ENCODE measurements at regions not wholly inside any gene's neighbourhood (a gene's known extent, or its start where the extent isn't known, plus 50 kb on each side); places are given as distances from the start of the nearest gene placed in this dataset.

DNA sequence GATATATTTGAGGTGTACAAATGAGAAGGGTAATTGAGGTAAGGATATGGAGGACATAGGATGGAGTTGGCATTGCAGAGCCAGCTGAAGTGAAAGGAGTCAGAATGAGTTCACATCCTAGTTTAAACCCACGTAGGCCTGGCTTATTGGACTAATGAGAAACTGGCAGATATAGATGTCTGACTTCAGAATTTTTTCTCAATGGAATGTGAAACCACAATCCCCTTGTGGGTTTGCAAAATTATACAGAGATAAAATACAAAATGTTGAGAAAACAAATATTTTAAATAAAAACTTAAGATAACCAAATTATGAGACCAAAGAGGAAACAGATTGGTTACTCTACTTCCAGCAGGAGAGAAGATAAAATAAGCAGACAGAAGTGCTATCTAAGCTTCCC lies 277.4 kb upstream of the LRRC7 start:
- TF ChIP-seq POLR2A (IDR thresholded peaks at IDR 0.05) = no peak
- TF ChIP-seq, protein P1, sequence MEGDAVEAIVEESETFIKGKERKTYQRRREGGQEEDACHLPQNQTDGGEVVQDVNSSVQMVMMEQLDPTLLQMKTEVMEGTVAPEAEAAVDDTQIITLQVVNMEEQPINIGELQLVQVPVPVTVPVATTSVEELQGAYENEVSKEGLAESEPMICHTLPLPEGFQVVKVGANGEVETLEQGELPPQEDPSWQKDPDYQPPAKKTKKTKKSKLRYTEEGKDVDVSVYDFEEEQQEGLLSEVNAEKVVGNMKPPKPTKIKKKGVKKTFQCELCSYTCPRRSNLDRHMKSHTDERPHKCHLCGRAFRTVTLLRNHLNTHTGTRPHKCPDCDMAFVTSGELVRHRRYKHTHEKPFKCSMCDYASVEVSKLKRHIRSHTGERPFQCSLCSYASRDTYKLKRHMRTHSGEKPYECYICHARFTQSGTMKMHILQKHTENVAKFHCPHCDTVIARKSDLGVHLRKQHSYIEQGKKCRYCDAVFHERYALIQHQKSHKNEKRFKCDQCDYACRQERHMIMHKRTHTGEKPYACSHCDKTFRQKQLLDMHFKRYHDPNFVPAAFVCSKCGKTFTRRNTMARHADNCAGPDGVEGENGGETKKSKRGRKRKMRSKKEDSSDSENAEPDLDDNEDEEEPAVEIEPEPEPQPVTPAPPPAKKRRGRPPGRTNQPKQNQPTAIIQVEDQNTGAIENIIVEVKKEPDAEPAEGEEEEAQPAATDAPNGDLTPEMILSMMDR (IDR thresholded peaks at IDR 0.05) = no peak
